Right cardiac atrium (tissue), 5 donors: ENCODE measurements at regions not wholly inside any gene's neighbourhood (a gene's known extent, or its start where the extent isn't known, plus 50 kb on each side); places are given as distances from the start of the nearest gene placed in this dataset.

ENCODE experiments used
- ATAC-seq, 2 donors: fragments of 200-7000 bp; cut with Tn5 transposase; one replicate each; pipeline versions ENCODE4 v1.8.0 to v1.9.1; 2020; ENCODE audit warnings: moderate library complexity in 2 of 2, mild to moderate bottlenecking in 1 of 2
- DNase-seq, 3 donors: peaks; one replicate each; pipeline ENCODE4 v3.0.0-alpha.2; 2020
- H3K27ac ChIP-seq: one replicate; pipeline ENCODE4 v1.5.1; 2013; ENCODE audit warnings: mild to moderate bottlenecking, low read length, control low read depth, moderate library complexity
- H3K27me3 ChIP-seq: one replicate; pipeline ENCODE4 v1.6.1; 2013; ENCODE audit not compliant: control insufficient read depth, insufficient read depth
- H3K4me1 ChIP-seq: one replicate; pipeline ENCODE4 v1.6.1; 2013; ENCODE audit warnings: low read length; ENCODE audit not compliant: control insufficient read depth, insufficient read depth
- H3K4me3 ChIP-seq: one replicate; pipeline ENCODE4 v1.5.1; 2013; ENCODE audit warnings: low read length, control low read depth
- H3K9me3 ChIP-seq: one replicate; pipeline ENCODE4 v1.6.1; 2013; ENCODE audit warnings: low read length; ENCODE audit not compliant: control insufficient read depth
- WGBS: extraction: QIAGEN DNeasy Blood & Tissue Kit; methylation state at CpG from one replicate; pipeline ENCODE4 v1.1.7; 2013; 5-methylcytosine and 5-hydroxymethylcytosine counted together
- intact Hi-C, 4 donors: fragments of 100-400 bp; cut with DNase I; formaldehyde crosslinking; loops; one replicate each; pipeline versions ENCODE4 v1.11.0 to v1.14.0; 2022 to 2023
- donor health status: healthy with polysubstance abuse.
- donor health status: DM: no; HTN: yes; CAD: no.
- donor health status: DM: no; HTN: no; CAD: no.
- donor health status: DM: no; HTN: yes; CAD: no; lungs with severe emphysema.
- donor health status: DM: yes; HTN: yes; CAD: no.

DNA sequence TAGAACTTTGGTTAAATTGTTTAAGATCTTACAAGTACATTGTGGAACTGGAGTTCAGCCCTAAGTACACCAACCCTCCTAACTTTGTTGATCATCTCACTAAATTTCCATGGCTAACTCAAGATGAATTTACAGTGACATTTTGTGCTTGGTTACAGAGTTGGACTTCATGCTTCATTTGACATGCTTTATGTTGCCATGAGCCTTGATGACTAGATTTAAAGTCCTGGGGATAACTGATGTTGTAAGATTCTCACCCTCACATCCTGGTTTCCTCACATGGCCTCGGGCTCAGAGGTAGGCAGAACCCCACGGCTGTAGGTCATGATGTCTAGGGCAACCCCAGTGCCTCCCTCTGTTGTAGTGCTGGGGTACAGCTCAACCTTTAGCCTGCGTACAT is 397.2 kb upstream of the IGFBP3 start:
- WGBS: 92% methylated on average over 3 of the region's 3 CpGs
- no peaks in the 10 kb centered on the region for H3K4me1 ChIP-seq
- DNase-seq: no peak
- no peaks in the 10 kb centered on the region for H3K27me3 ChIP-seq
- ATAC-seq: no peak
- intact Hi-C loops: no loop called here
- no peak overlapping the region for H3K27ac ChIP-seq
- H3K9me3 ChIP-seq: no peaks in the 10 kb centered on the region
- H3K4me3 ChIP-seq: no peak overlapping the region

- DNase-seq: no peak
- ATAC-seq: no peak
- no peak overlapping the region for H3K27ac ChIP-seq
- 85% methylated on average over 6 of the region's 6 CpGs for WGBS
- H3K4me3 ChIP-seq: no peak overlapping the region
- no peaks in the 10 kb centered on the region for H3K4me1 ChIP-seq
- intact Hi-C loops: no loop called here
- no peaks in the 10 kb centered on the region for H3K27me3 ChIP-seq
- H3K9me3 ChIP-seq: no peaks in the 10 kb centered on the region
These were observed 396.2 kb upstream of the IGFBP3 start for GRCh38 chr7:46317256-46317655.

DNA sequence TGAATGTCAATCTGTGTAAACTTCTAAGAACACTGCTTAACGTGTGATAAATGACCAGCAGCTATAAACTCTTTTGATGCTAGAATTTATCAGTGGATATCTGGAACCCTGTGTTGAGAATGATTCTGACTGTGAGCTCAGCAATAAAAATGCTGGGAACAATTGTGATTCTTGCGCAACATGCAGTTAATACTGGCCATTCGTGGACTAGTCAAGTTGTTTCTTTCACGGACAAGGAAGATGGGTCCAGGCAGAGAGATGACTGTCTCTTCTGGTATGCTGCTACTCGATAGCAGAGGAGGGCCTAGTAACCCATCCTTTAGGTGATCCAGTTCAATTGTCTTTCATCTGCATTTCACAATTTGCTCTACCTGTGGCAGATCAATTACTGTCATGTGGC is 394.8 kb upstream of the IGFBP3 start:
- WGBS: 90% methylated on average over 5 of the region's 5 CpGs

GRCh38 chr7:46301677-46302076 is 380.6 kb upstream of the IGFBP3 start:
- WGBS: 86% methylated on average over 1 of the region's 1 CpG
- H3K27me3 ChIP-seq: no peaks in the 10 kb centered on the region
- no peak overlapping the region for H3K27ac ChIP-seq
- no peaks in the 10 kb centered on the region for H3K4me1 ChIP-seq
- intact Hi-C loops: no loop called here
- H3K9me3 ChIP-seq: no peaks in the 10 kb centered on the region
- no peak for ATAC-seq
- no peak for DNase-seq
- H3K4me3 ChIP-seq: no peak overlapping the region

More for the DNA sequence above, 394.8 kb upstream of the IGFBP3 start:
- Histone ChIP-seq H3K27ac (no peak overlapping the region), H3K4me1 (no peaks in the 10 kb centered on the region), H3K4me3 (no peak overlapping the region), H3K27me3 (no peaks in the 10 kb centered on the region), H3K9me3 (no peaks in the 10 kb centered on the region)
- intact Hi-C loops: no loop called here
- DNase-seq: no peak
- ATAC-seq: no peak

DNA sequence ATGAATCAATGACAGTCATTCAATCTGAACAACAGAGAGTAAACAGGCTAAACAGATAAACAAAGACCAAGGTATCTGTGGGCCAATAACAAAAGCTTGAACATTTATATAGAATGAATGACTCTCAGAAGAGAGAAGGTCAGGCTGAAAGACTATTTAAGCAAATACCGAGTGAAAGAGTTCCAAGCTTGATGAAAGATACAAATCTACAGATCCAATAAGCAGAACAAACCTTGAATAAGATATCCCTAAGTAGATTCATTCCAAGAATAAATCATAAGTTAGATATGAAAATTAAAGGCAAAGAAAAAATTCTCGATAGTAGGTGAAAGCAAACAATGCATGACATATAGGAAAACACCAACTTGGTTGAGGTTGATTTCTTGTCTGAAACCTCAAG is 376.4 kb upstream of the IGFBP3 start:
- WGBS: 92% methylated on average over 2 of the region's 2 CpGs
- no peaks in the 10 kb centered on the region for H3K9me3 ChIP-seq
- DNase-seq (no peak), ATAC-seq (no peak)
- no peaks in the 10 kb centered on the region for H3K27me3 ChIP-seq
- intact Hi-C loops: no loop called here
- no peaks in the 10 kb centered on the region for H3K4me1 ChIP-seq
- no peak overlapping the region for H3K27ac ChIP-seq
- no peak overlapping the region for H3K4me3 ChIP-seq

- ATAC-seq (no peak), DNase-seq (no peak)
- intact Hi-C loops: no loop called here
- no peak overlapping the region for H3K27ac ChIP-seq
- no peaks in the 10 kb centered on the region for H3K27me3 ChIP-seq
- 92% methylated on average over 1 of the region's 1 CpG for WGBS
- no peaks in the 10 kb centered on the region for H3K4me1 ChIP-seq
- H3K9me3 ChIP-seq: no peaks in the 10 kb centered on the region
- H3K4me3 ChIP-seq: no peak overlapping the region
These were observed 375.5 kb upstream of the IGFBP3 start for GRCh38 chr7:46296526-46296925.

DNA sequence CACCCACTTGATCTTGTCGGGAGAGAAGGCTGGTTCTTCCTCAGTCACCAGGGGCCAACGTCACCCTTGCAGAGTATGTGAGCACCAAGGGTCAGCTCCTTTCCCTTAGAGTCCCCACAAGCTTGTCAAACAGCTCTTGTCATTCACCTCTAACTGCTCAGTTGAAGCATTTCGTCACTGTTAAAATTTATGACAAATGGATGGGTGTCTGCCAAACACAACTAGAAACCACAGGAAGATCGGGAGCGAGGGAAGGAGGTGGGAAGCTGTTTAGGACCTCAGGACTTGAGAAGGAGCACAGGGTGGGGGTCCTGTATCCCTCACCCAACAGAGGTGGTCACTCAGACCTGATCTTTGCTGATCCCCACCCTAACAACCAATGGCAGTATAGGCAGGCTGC is 373.3 kb upstream of the IGFBP3 start:
- no peak for ATAC-seq
- WGBS: 91% methylated on average over 5 of the region's 5 CpGs
- Histone ChIP-seq H3K27ac (no peak overlapping the region), H3K4me1 (no peaks in the 10 kb centered on the region), H3K27me3 (no peaks in the 10 kb centered on the region), H3K9me3 (no peaks in the 10 kb centered on the region), H3K4me3 (no peak overlapping the region)
- intact Hi-C loops: no loop called here
- DNase-seq: no peak

- H3K4me1 ChIP-seq: no peaks in the 10 kb centered on the region
- 93% methylated on average over 7 of the region's 7 CpGs for WGBS
- no peaks in the 10 kb centered on the region for H3K9me3 ChIP-seq
- ATAC-seq (no peak), DNase-seq (no peak)
- intact Hi-C loops: no loop called here
- H3K27me3 ChIP-seq: no peaks in the 10 kb centered on the region
- H3K4me3 ChIP-seq: no peak overlapping the region
- no peak overlapping the region for H3K27ac ChIP-seq
These were observed 371.7 kb upstream of the IGFBP3 start for GRCh38 chr7:46292741-46293140.

- no peak overlapping the region for H3K4me3 ChIP-seq
- no peaks in the 10 kb centered on the region for H3K27me3 ChIP-seq
- 53% methylated on average over 4 of the region's 4 CpGs for WGBS
- no peak overlapping the region for H3K27ac ChIP-seq
- no peaks in the 10 kb centered on the region for H3K4me1 ChIP-seq
- ATAC-seq (peak; percentile 48 to 79), DNase-seq (no peak)
- H3K9me3 ChIP-seq: no peaks in the 10 kb centered on the region
- intact Hi-C loops: no loop called here
These were observed 370.6 kb upstream of the IGFBP3 start for GRCh38 chr7:46291601-46292150.

DNA sequence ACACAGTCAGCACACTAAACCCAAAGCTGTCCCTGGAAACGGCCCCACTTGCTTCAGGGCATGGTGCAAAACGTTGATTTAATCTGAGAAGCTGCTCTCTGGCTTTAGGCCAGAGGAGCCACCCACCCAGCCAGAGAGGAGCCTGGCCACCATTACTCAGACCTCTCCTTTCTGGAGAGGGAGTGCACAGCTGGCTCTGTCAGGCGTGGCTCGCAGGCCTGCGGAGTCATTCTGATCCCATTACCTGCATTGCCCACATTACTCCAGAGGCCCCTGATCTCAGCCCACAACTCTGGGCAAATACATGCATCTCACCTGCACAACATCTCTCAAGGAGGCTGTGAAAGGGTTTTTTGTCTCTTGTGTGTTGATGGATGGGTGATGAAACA is 370.0 kb upstream of the IGFBP3 start:
- H3K9me3 ChIP-seq: no peaks in the 10 kb centered on the region
- H3K4me1 ChIP-seq: no peaks in the 10 kb centered on the region
- WGBS: 65% methylated on average over 5 of the region's 5 CpGs
- no peak overlapping the region for H3K27ac ChIP-seq
- ATAC-seq (peak in 1 of 2 donors; percentile 43), DNase-seq (no peak)
- H3K4me3 ChIP-seq: no peak overlapping the region
- no peaks in the 10 kb centered on the region for H3K27me3 ChIP-seq
- intact Hi-C loops: no loop called here

DNA sequence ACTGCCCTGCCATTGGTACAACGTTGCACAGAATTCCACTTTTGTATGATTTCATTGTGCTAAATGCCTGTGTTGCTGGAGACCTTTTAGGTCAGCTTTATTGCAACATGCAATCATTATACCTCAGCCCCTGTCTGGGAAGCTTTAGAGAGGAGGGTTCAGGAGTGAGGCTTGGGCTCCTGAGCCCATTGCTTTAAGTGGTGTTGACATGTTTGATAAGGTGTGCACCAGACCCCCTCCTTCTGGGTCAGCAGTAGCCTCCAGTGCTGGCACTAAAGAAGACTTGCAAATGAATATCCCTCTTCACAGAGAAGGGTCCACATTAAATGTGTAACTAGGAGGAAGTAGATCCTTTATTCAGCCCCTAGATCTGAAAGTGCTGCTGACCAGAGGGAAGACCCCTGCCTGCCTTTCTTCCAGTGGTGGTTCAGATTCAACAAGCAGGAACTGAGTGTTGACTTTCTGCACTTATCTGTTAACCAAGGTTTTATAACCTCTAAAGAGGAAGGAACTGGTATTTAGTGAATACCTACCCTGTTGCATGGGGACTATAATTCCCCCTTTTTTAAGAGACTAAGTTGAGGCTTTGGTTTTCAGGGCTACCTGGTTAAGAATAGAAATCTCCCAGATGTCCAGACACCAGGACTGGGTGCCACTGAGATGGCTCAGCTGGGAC is 369.4 kb upstream of the IGFBP3 start:
- no peak for DNase-seq
- intact Hi-C loops: no loop called here
- ATAC-seq: no peak
- no peaks in the 10 kb centered on the region for H3K27me3 ChIP-seq
- H3K27ac ChIP-seq: no peak overlapping the region
- WGBS: 60% methylated on average over 1 of the region's 1 CpG
- no peaks in the 10 kb centered on the region for H3K9me3 ChIP-seq
- no peaks in the 10 kb centered on the region for H3K4me1 ChIP-seq
- H3K4me3 ChIP-seq: no peak overlapping the region

DNA sequence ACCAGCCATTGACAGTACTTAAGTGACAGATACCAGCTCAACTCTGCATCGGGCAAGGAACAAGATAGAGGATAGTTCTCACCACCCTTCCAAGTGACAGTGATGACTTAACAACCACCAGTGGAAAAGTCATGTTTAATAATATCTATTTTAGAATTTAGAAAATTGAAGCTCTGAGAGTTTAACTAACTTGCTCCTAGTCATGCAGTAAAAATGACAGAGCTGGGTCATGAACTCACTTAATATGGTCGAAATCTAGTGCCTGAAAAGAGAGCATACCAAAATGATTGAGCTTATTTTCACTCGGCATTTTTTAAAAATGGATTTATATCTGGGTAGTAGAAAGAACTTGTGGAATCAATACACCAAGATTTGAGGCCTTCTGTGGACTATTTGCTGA is 367.8 kb upstream of the IGFBP3 start:
- Histone ChIP-seq H3K27ac (no peak overlapping the region), H3K4me1 (no peaks in the 10 kb centered on the region), H3K9me3 (no peaks in the 10 kb centered on the region), H3K4me3 (no peak overlapping the region), H3K27me3 (no peaks in the 10 kb centered on the region)
- intact Hi-C loops: no loop called here
- ATAC-seq: no peak
- WGBS: 73% methylated on average over 3 of the region's 3 CpGs
- no peak for DNase-seq
